ENCODE measurements at regions not wholly inside any gene's neighbourhood (a gene's known extent, or its start where the extent isn't known, plus 50 kb on each side); places are given as distances from the start of the nearest gene placed in this dataset.
"Not testable (repeated sequence)": the region's sequence is repeated elsewhere in the genome, so short reads cannot be mapped to it uniquely, and the experiment has no call there.

GRCh38 chr5:135167634-135168033, 133.6 kb upstream of the PITX1 start:
- ATAC-seq (no peak), DNase-seq (no peak)
- H3K4me1 ChIP-seq (ENCODE audit: control insufficient read depth, insufficient read depth, low read length) = no peaks in the 10 kb centered on the region
- H3K9me3 ChIP-seq (ENCODE audit: control insufficient read depth, insufficient read depth, low read length) = no peaks in the 10 kb centered on the region
- 52% methylated on average over 4 of the region's 4 CpGs for WGBS (ENCODE audit: insufficient coverage)
- intact Hi-C loops (cut with micrococcal nuclease) = no loop called here
- Mint-ChIP-seq H3K4me3 (no peak overlapping the region), H3K27me3 (ENCODE audit: low read depth in 2 of 2) (peaks cover 19 to 50% of the 10 kb centered on the region in 2 donors), H3K27ac (no peak overlapping the region), H3K4me1 (no peaks in the 10 kb centered on the region), H3K36me3 (no peaks in the 10 kb centered on the region), H3K9me3 (no peaks in the 10 kb centered on the region)
- TF ChIP-seq CTCF (IDR thresholded peaks at IDR 0.05) = no peak
- H3K36me3 ChIP-seq (ENCODE audit: control insufficient read depth, insufficient read depth, low read length) = no peaks in the 10 kb centered on the region
- H3K27ac ChIP-seq (ENCODE audit: low read length) = no peak overlapping the region
- no peak overlapping the region for H3K4me3 ChIP-seq (ENCODE audit: low read length)
- no peaks in the 10 kb centered on the region for H3K27me3 ChIP-seq (ENCODE audit: control insufficient read depth, insufficient read depth, low read length)

GRCh38 chr5:135164873-135165614, 131.0 kb upstream of the PITX1 start:
- H3K27ac ChIP-seq (ENCODE audit: low read length); H3K9me3 Mint-ChIP-seq; ATAC-seq; DNase-seq; H3K4me3 Mint-ChIP-seq; H3K4me1 Mint-ChIP-seq; H3K9me3 ChIP-seq (ENCODE audit: control insufficient read depth, insufficient read depth, low read length); H3K27ac Mint-ChIP-seq; intact Hi-C loops (cut with micrococcal nuclease); H3K4me1 ChIP-seq (ENCODE audit: control insufficient read depth, insufficient read depth, low read length); H3K27me3 ChIP-seq (ENCODE audit: control insufficient read depth, insufficient read depth, low read length); H3K36me3 Mint-ChIP-seq; H3K36me3 ChIP-seq (ENCODE audit: control insufficient read depth, insufficient read depth, low read length); H3K4me3 ChIP-seq (ENCODE audit: low read length): not testable (repeated sequence)
- WGBS (ENCODE audit: insufficient coverage) = 80% methylated on average over 2 of the region's 4 CpGs
- peaks cover 15 to 30% of the 10 kb centered on the region in 2 donors for H3K27me3 Mint-ChIP-seq (ENCODE audit: low read depth in 2 of 2)

- Mint-ChIP-seq H3K4me1 (no peaks in the 10 kb centered on the region), H3K36me3 (peaks cover 3% of the 10 kb centered on the region), H3K27me3 (ENCODE audit: low read depth in 2 of 2) (peaks cover 15 to 30% of the 10 kb centered on the region in 2 donors), H3K9me3 (peaks cover under 1% of the 10 kb centered on the region in 2 donors), H3K27ac (no peak overlapping the region), H3K4me3 (no peak overlapping the region)
- ATAC-seq (no peak), DNase-seq (no peak)
- H3K4me1 ChIP-seq (ENCODE audit: control insufficient read depth, insufficient read depth, low read length) = no peaks in the 10 kb centered on the region
- intact Hi-C loops (cut with micrococcal nuclease) = no loop called here
- no peak overlapping the region for H3K27ac ChIP-seq (ENCODE audit: low read length)
- no peak for TF ChIP-seq CTCF (IDR thresholded peaks at IDR 0.05)
- H3K9me3 ChIP-seq (ENCODE audit: control insufficient read depth, insufficient read depth, low read length) = no peaks in the 10 kb centered on the region
- no peak overlapping the region for H3K4me3 ChIP-seq (ENCODE audit: low read length)
- no peaks in the 10 kb centered on the region for H3K36me3 ChIP-seq (ENCODE audit: control insufficient read depth, insufficient read depth, low read length)
- H3K27me3 ChIP-seq (ENCODE audit: control insufficient read depth, insufficient read depth, low read length) = no peaks in the 10 kb centered on the region
- 97% methylated on average over 2 of the region's 2 CpGs for WGBS (ENCODE audit: insufficient coverage)
Measured at GRCh38 chr5:135163964-135164363, 129.9 kb upstream of the PITX1 start.

DNA sequence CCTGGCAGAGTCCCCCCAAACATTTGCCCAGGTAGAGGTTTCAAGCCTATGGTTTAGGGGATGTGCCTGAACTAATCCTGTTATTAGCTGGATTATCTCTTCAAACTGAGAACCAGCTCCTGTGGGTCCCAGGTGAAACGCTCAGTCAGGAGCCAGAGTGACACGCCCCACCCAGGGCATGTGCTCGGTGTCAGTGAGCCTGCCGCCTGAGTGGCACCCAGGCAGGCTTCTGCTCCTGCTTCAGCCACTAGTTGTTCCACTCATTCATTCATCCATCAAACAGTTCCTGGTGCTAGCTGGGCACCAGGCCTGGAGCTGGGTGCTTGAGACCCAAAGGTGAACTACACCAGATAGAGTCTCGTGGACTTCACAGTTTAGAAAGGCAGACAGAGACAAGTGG, 129.4 kb upstream of the PITX1 start:
- Mint-ChIP-seq H3K27ac (no peak overlapping the region), H3K4me3 (no peak overlapping the region), H3K9me3 (peaks cover 2% of the 10 kb centered on the region in 2 donors), H3K4me1 (no peaks in the 10 kb centered on the region), H3K27me3 (ENCODE audit: low read depth in 2 of 2) (peaks cover 12 to 24% of the 10 kb centered on the region in 2 donors), H3K36me3 (peaks cover 7% of the 10 kb centered on the region)
- DNase-seq = no peak
- no peak overlapping the region for H3K27ac ChIP-seq (ENCODE audit: low read length)
- intact Hi-C loops (cut with micrococcal nuclease) = no loop called here
- H3K9me3 ChIP-seq (ENCODE audit: control insufficient read depth, insufficient read depth, low read length) = no peaks in the 10 kb centered on the region
- TF ChIP-seq CTCF (IDR thresholded peaks at IDR 0.05) = no peak
- no peaks in the 10 kb centered on the region for H3K36me3 ChIP-seq (ENCODE audit: control insufficient read depth, insufficient read depth, low read length)
- no peaks in the 10 kb centered on the region for H3K27me3 ChIP-seq (ENCODE audit: control insufficient read depth, insufficient read depth, low read length)
- WGBS (ENCODE audit: insufficient coverage) = 87% methylated on average over 5 of the region's 5 CpGs
- no peaks in the 10 kb centered on the region for H3K4me1 ChIP-seq (ENCODE audit: control insufficient read depth, insufficient read depth, low read length)
- no peak for ATAC-seq
- H3K4me3 ChIP-seq (ENCODE audit: low read length) = no peak overlapping the region
